ENCODE measurements at regions not wholly inside any gene's neighbourhood (a gene's known extent, or its start where the extent isn't known, plus 50 kb on each side); places are given as distances from the start of the nearest gene placed in this dataset.
"Not testable (repeated sequence)": the region's sequence is repeated elsewhere in the genome, so short reads cannot be mapped to it uniquely, and the experiment has no call there.

GRCh38 chr16:21487956-21488355, 111.4 kb upstream of the METTL9 start:
- H3K9me2 ChIP-seq (ENCODE audit: insufficient read depth); DNase-seq; H3K9ac ChIP-seq; H3K4me2 ChIP-seq (ENCODE audit: unreplicated experiment); H3K9me3 ChIP-seq (ENCODE audit: low read depth); H4K20me1 ChIP-seq (ENCODE audit: insufficient read depth); H3K27ac ChIP-seq; H3K4me1 ChIP-seq (ENCODE audit: insufficient read depth); H3K79me2 ChIP-seq (ENCODE audit: insufficient read depth); H3K36me3 ChIP-seq (ENCODE audit: low read depth); H3K4me3 ChIP-seq; H2AFZ ChIP-seq; in situ Hi-C loops (cut with MboI); H3K27me3 ChIP-seq (replicated peaks; ENCODE audit: insufficient read depth); H3F3A ChIP-seq (ENCODE audit: insufficient read depth): not testable (repeated sequence)
- 92 to 100% methylated on average over 2 to 4 of the region's 4 CpGs for WGBS, 2 experiments (ENCODE audit: low coverage in 1 of 2, low lambda C conversion rate in 2 of 2, missing lambda C conversion rate in 2 of 2)

DNA sequence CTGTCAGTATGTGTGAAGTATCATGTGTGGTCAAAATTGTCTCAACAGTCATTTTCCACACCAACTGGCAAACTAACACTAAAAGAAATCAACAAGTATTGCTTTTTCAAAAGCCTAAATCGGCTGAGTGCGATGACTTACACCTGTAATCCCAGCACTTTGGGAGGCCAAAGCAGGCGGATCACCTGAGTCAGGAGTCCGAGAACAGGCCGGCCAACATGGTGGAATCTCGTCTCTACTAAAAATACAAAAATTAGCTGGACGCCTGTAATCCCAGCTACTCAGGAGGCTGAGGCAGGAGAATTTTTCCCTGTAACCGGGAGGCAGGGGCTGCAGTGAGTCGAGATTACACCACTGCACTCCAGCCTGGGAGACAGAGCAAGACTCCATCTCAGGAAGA, 100.3 kb upstream of the METTL9 start:
- H3K9ac ChIP-seq; in situ Hi-C loops (cut with MboI); H3K4me2 ChIP-seq (ENCODE audit: unreplicated experiment); H3K27ac ChIP-seq; H3K9me2 ChIP-seq (ENCODE audit: insufficient read depth); H4K20me1 ChIP-seq (ENCODE audit: insufficient read depth); H2AFZ ChIP-seq; H3K4me1 ChIP-seq (ENCODE audit: insufficient read depth); DNase-seq; H3K27me3 ChIP-seq (replicated peaks; ENCODE audit: insufficient read depth); H3K9me3 ChIP-seq (ENCODE audit: low read depth); H3K4me3 ChIP-seq; H3K36me3 ChIP-seq (ENCODE audit: low read depth): not testable (repeated sequence)
- Histone ChIP-seq H3F3A (ENCODE audit: insufficient read depth) (peaks cover 10% of the 10 kb centered on the region), H3K79me2 (ENCODE audit: insufficient read depth) (peaks cover 29% of the 10 kb centered on the region)
- WGBS, 2 experiments (ENCODE audit: low coverage in 1 of 2, low lambda C conversion rate in 2 of 2, missing lambda C conversion rate in 2 of 2): 78 to 89% methylated on average over 7 to 9 of the region's 9 CpGs

- H3K27me3 ChIP-seq (replicated peaks; ENCODE audit: insufficient read depth); in situ Hi-C loops (cut with MboI); H3K4me1 ChIP-seq (ENCODE audit: insufficient read depth); H3K9me3 ChIP-seq (ENCODE audit: low read depth); H3K9me2 ChIP-seq (ENCODE audit: insufficient read depth); H3K36me3 ChIP-seq (ENCODE audit: low read depth): not testable (repeated sequence)
- H3K79me2 ChIP-seq (ENCODE audit: insufficient read depth): peaks cover 52% of the 10 kb centered on the region
- H4K20me1 ChIP-seq (ENCODE audit: insufficient read depth): peaks cover 12% of the 10 kb centered on the region; the same call in 1 of the 2 replicates
- H3F3A ChIP-seq (ENCODE audit: insufficient read depth): peaks cover 14% of the 10 kb centered on the region
- peak overlapping the region; percentile 64 for H3K4me2 ChIP-seq (ENCODE audit: unreplicated experiment)
- H3K9ac ChIP-seq: peak overlapping the region; percentile 87
- peak overlapping the region; percentile 78 for H3K4me3 ChIP-seq
- H2AFZ ChIP-seq: 0 out of 2 replicates have a peak overlapping the region, but pooled peaks have one; percentile 33
- 0 to 1% methylated on average over 18 to 36 of the region's 51 CpGs for WGBS, 2 experiments (ENCODE audit: low coverage in 1 of 2, low lambda C conversion rate in 2 of 2, missing lambda C conversion rate in 2 of 2)
- peak; percentile 81 for DNase-seq
- peak overlapping the region; percentile 83 for H3K27ac ChIP-seq
These were observed 98.0 kb upstream of the METTL9 start for GRCh38 chr16:21501223-21501868.

- no peaks in the 10 kb centered on the region for H3K9me3 ChIP-seq (ENCODE audit: low read depth)
- H3K79me2 ChIP-seq (ENCODE audit: insufficient read depth): peaks cover 59% of the 10 kb centered on the region
- peaks cover 12% of the 10 kb centered on the region; the same call in 1 of the 2 replicates for H4K20me1 ChIP-seq (ENCODE audit: insufficient read depth)
- H3K4me3 ChIP-seq: peak overlapping the region; percentile 78
- no peaks in the 10 kb centered on the region for H3K27me3 ChIP-seq (replicated peaks; ENCODE audit: insufficient read depth)
- H3K4me1 ChIP-seq (ENCODE audit: insufficient read depth): 0 out of 2 replicates have a peak, but pooled peaks cover 3% of the 10 kb centered on the region
- no peak for TF ChIP-seq EZH2phosphoT487 (IDR thresholded peaks at IDR 0.05; ENCODE audit: insufficient read depth, low read depth)
- TF ChIP-seq EZH2 (IDR thresholded peaks at IDR 0.05; ENCODE audit: insufficient read depth, poor library complexity, severe bottlenecking): no peak
- no peaks in the 10 kb centered on the region for H3K9me2 ChIP-seq (ENCODE audit: insufficient read depth)
- in situ Hi-C loops (cut with MboI): no loop called here
- peaks cover 14% of the 10 kb centered on the region for H3F3A ChIP-seq (ENCODE audit: insufficient read depth)
- H3K9ac ChIP-seq: peak overlapping the region; percentile 87
- 1% methylated on average over 71 to 91 of the region's 91 CpGs for WGBS, 2 experiments (ENCODE audit: low coverage in 1 of 2, low lambda C conversion rate in 2 of 2, missing lambda C conversion rate in 2 of 2)
- peak overlapping the region; percentile 64 for H3K4me2 ChIP-seq (ENCODE audit: unreplicated experiment)
- DNase-seq: peak; percentile 96
- 0 out of 2 replicates have a peak overlapping the region, but pooled peaks have one; percentile 33 for H2AFZ ChIP-seq
- no peaks in the 10 kb centered on the region for H3K36me3 ChIP-seq (ENCODE audit: low read depth)
- peak overlapping the region; percentile 83 for H3K27ac ChIP-seq
These were observed 97.3 kb upstream of the METTL9 start for GRCh38 chr16:21501869-21502667.

GRCh38 chr16:21503574-21503920, 95.8 kb upstream of the METTL9 start:
- H3K4me2 ChIP-seq (ENCODE audit: unreplicated experiment); H3K27ac ChIP-seq; H3K36me3 ChIP-seq (ENCODE audit: low read depth); H3K4me1 ChIP-seq (ENCODE audit: insufficient read depth); H3K27me3 ChIP-seq (replicated peaks; ENCODE audit: insufficient read depth); H2AFZ ChIP-seq; H3K4me3 ChIP-seq; H3K9me2 ChIP-seq (ENCODE audit: insufficient read depth); H3K9ac ChIP-seq; H3K9me3 ChIP-seq (ENCODE audit: low read depth); DNase-seq; in situ Hi-C loops (cut with MboI): not testable (repeated sequence)
- H4K20me1 ChIP-seq (ENCODE audit: insufficient read depth): peaks cover 17% of the 10 kb centered on the region; the same call in 1 of the 2 replicates
- peaks cover 71% of the 10 kb centered on the region for H3K79me2 ChIP-seq (ENCODE audit: insufficient read depth)
- peaks cover 14% of the 10 kb centered on the region for H3F3A ChIP-seq (ENCODE audit: insufficient read depth)
- 84 to 87% methylated on average over 6 of the region's 6 CpGs for WGBS, 2 experiments (ENCODE audit: low coverage in 1 of 2, low lambda C conversion rate in 2 of 2, missing lambda C conversion rate in 2 of 2)

DNA sequence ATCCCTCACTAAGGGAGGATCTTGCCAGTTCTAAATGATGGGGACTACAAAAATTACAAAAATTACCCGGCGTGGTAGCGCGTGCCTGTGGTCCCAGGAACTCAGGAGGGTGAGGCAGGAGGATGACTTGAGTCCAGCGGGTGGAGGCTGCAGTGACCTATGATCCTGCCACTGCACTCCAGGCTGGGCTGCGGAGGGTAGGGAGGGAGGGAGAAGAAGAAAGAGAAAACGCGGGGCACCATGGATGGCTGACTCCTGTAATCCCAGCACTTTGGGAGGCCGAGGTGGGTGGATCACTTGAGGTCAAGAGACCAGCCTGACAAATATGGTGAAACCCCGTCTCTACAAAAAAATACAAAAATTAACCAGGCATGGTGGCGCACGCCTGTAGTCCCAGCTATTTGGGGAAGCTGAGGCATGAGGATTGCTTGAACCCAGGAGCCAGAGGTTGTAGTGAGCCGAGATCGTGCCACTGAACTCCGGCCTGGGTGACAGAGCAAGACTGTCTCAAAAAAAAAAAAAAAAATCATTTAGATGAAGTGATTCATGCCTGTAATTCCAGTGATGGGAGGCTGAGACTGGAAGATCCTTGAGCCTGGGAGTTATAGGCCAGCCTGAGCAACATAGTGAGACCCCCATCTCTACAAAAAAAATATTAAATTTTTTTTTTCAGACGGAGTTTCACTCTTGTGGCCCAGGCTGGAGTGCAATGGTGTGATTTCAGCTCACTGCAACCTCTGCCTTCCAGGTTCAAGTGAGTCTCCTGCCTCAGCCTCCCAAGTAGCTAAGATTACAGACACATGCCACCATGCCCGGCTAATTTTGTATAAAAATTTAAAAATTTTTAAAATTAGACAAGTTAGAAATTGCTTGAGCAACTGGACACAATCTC, 95.2 kb upstream of the METTL9 start:
- H3K4me3 ChIP-seq; H3K9ac ChIP-seq; in situ Hi-C loops (cut with MboI); H3K9me2 ChIP-seq (ENCODE audit: insufficient read depth); H3K9me3 ChIP-seq (ENCODE audit: low read depth); H3K27ac ChIP-seq; H3K4me2 ChIP-seq (ENCODE audit: unreplicated experiment); H3K27me3 ChIP-seq (replicated peaks; ENCODE audit: insufficient read depth); H3K4me1 ChIP-seq (ENCODE audit: insufficient read depth); H3K36me3 ChIP-seq (ENCODE audit: low read depth); DNase-seq; H2AFZ ChIP-seq: not testable (repeated sequence)
- peaks cover 77% of the 10 kb centered on the region for H3K79me2 ChIP-seq (ENCODE audit: insufficient read depth)
- 95 to 96% methylated on average over 16 to 17 of the region's 17 CpGs for WGBS, 2 experiments (ENCODE audit: low coverage in 1 of 2, low lambda C conversion rate in 2 of 2, missing lambda C conversion rate in 2 of 2)
- H3F3A ChIP-seq (ENCODE audit: insufficient read depth): peaks cover 14% of the 10 kb centered on the region
- peaks cover 19% of the 10 kb centered on the region; the same call in 1 of the 2 replicates for H4K20me1 ChIP-seq (ENCODE audit: insufficient read depth)
